DND-41 (cell line): ENCODE measurements at regions not wholly inside any gene's neighbourhood (a gene's known extent, or its start where the extent isn't known, plus 50 kb on each side); places are given as distances from the start of the nearest gene placed in this dataset.

Experiments
- ATAC-seq: fragments of 200-7000 bp; cut with Tn5 transposase; 3 replicates; pipeline ENCODE4 v1.9.1; 2021; ENCODE audit warnings: low read depth; ENCODE audit not compliant: insufficient read depth
- DNase-seq: peaks from one replicate; pipeline ENCODE4 v3.0.0-alpha.2; 2020
- H2AFZ ChIP-seq: 2 replicates; pipeline ENCODE4 v1.6.0; 2012; ENCODE audit warnings: low read depth, low read length
- H3K27ac ChIP-seq: 2 replicates; pipeline ENCODE4 v1.5.1; 2012; ENCODE audit warnings: low read length, inconsistent platforms
- H3K27me3 ChIP-seq: fragments of 200-600 bp; sonication (generic); 2 replicates; pipeline ENCODE4 v1.6.0; 2012; ENCODE audit warnings: low read length, mild to moderate bottlenecking, inconsistent platforms; ENCODE audit not compliant: insufficient read depth, poor library complexity
- H3K36me3 ChIP-seq: 2 replicates; pipeline ENCODE4 v1.5.1; 2012; ENCODE audit warnings: low read length, inconsistent platforms; ENCODE audit not compliant: insufficient read depth
- H3K4me1 ChIP-seq: 2 replicates; pipeline ENCODE4 v1.5.1; 2012; ENCODE audit warnings: mild to moderate bottlenecking, low read length; ENCODE audit not compliant: insufficient read depth
- H3K4me2 ChIP-seq: 2 replicates; pipeline ENCODE4 v1.6.0; 2012; ENCODE audit warnings: mild to moderate bottlenecking, moderate library complexity, low read length, inconsistent platforms; ENCODE audit not compliant: insufficient read depth
- H3K4me3 ChIP-seq, 2 experiments: fragments of 200-600 bp in 1 of 2; shearing (Covaris generic) in 1 of 2; 2 replicates each; pipeline ENCODE4 v1.5.1; 2012 to 2016; ENCODE audit warnings: inconsistent platforms in 2 of 2, low read length in 2 of 2, mild to moderate bottlenecking in 2 of 2, low read depth in 1 of 2, moderate library complexity in 1 of 2
- H3K79me2 ChIP-seq: 2 replicates; pipeline ENCODE4 v1.6.0; 2012; ENCODE audit warnings: low read length, inconsistent platforms; ENCODE audit not compliant: insufficient read depth
- H3K9ac ChIP-seq: 2 replicates; pipeline ENCODE4 v1.6.0; 2012; ENCODE audit warnings: low read depth, mild to moderate bottlenecking, inconsistent platforms, low read length, moderate library complexity
- H3K9me3 ChIP-seq: 2 replicates; pipeline ENCODE4 v1.5.1; 2012; ENCODE audit warnings: low read length, moderate library complexity, mild to moderate bottlenecking, inconsistent platforms; ENCODE audit not compliant: insufficient read depth, severe bottlenecking
- H4K20me1 ChIP-seq: 2 replicates; pipeline ENCODE4 v1.6.0; 2012; ENCODE audit warnings: low read length; ENCODE audit not compliant: insufficient read depth
- CTCF ChIP-seq: IDR thresholded peaks from 2 replicates; pipeline ENCODE4 v1.5.1; 2012; ENCODE audit warnings: borderline replicate concordance, low read length, moderate library complexity, mild to moderate bottlenecking; ENCODE audit not compliant: poor library complexity, severe bottlenecking; ENCODE audit errors: extremely low read depth
- EZH2 ChIP-seq: IDR thresholded peaks from 3 replicates; pipeline ENCODE4 v1.6.1; 2012; ENCODE audit warnings: borderline replicate concordance, low read depth, mild to moderate bottlenecking, moderate library complexity, low read length, inconsistent platforms; ENCODE audit not compliant: severe bottlenecking

DNA sequence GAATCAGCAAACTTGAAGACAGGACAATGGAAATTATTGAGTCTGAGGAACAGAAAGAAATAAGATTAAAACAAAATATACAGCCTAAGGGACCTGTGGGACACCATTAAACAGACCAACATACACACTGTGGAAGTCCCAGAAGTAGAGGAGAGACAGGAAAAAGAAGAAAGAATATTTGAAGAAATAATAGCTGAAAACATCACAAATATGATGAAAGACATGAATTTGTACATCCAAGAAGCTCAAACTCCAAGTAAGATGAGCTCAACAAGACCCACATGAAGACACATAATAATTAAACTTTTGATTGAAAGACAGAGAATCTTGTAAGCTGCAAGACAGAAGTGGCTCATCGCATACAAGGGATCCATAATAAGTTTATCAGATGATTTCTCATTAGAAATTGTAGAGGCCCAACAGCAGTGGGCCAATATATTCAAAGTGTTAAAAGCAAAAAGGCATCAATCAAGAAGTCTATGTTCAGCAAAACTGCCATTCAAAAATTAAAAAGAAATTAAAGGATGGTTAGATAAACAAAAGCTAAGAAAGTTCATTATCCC is 311.3 kb upstream of the ADGRL2 start:
- no peak overlapping the region for H3K27ac ChIP-seq
- no peak overlapping the region for H3K4me2 ChIP-seq
- no peak for ATAC-seq
- TF ChIP-seq CTCF (no peak), EZH2 (no peak)
- no peak overlapping the region for H3K9ac ChIP-seq
- DNase-seq: no peak
- no peak overlapping the region for H2AFZ ChIP-seq
- no peaks in the 10 kb centered on the region for H3K79me2 ChIP-seq
- no peaks in the 10 kb centered on the region for H3K4me1 ChIP-seq
- no peaks in the 10 kb centered on the region for H3K9me3 ChIP-seq
- no peaks in the 10 kb centered on the region for H4K20me1 ChIP-seq
- no peaks in the 10 kb centered on the region for H3K36me3 ChIP-seq
- H3K4me3 ChIP-seq: no peak overlapping the region
- H3K27me3 ChIP-seq: no peaks in the 10 kb centered on the region

- no peaks in the 10 kb centered on the region for H3K9me3 ChIP-seq
- H3K79me2 ChIP-seq: no peaks in the 10 kb centered on the region
- H3K36me3 ChIP-seq: no peaks in the 10 kb centered on the region
- H3K9ac ChIP-seq: no peak overlapping the region
- no peak overlapping the region for H2AFZ ChIP-seq
- H3K4me2 ChIP-seq: no peak overlapping the region
- DNase-seq (no peak), ATAC-seq (no peak)
- no peak overlapping the region for H3K27ac ChIP-seq
- no peak for TF ChIP-seq EZH2
- no peak for TF ChIP-seq CTCF
- H4K20me1 ChIP-seq: no peaks in the 10 kb centered on the region
- no peak overlapping the region for H3K4me3 ChIP-seq
- H3K4me1 ChIP-seq: no peaks in the 10 kb centered on the region
- H3K27me3 ChIP-seq: no peaks in the 10 kb centered on the region
These were observed 316.4 kb upstream of the ADGRL2 start for GRCh38 chr1:81484284-81484683.

DNA sequence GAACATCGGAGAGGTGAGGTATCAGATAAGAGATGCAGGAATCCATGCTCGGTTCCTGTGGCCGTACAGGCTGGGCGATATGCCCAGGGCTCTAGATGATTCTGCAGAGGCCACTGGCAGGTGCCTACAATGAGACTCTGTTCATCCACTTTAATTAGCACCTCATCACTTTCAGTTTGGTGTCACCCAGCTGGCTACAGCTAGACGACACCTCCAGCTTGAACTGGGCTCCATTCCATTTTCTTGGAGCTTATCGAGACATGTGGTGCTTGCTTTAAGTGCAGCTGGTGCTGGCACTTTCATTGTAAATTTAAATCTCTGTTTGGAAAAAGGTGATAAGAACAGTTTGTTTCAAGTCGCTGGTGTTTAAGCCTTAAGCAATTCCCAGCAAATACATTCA is 322.5 kb upstream of the ADGRL2 start:
- H3K4me2 ChIP-seq: no peak overlapping the region
- H2AFZ ChIP-seq: no peak overlapping the region
- no peaks in the 10 kb centered on the region for H3K36me3 ChIP-seq
- H3K9me3 ChIP-seq: no peaks in the 10 kb centered on the region
- H3K27ac ChIP-seq: no peak overlapping the region
- H3K4me3 ChIP-seq: no peak overlapping the region
- TF ChIP-seq CTCF (no peak), EZH2 (no peak)
- ATAC-seq (no peak), DNase-seq (no peak)
- H3K4me1 ChIP-seq: no peaks in the 10 kb centered on the region
- H3K79me2 ChIP-seq: no peaks in the 10 kb centered on the region
- H3K27me3 ChIP-seq: no peaks in the 10 kb centered on the region
- H3K9ac ChIP-seq: no peak overlapping the region
- no peaks in the 10 kb centered on the region for H4K20me1 ChIP-seq

GRCh38 chr1:81477710-81478109 is 323.0 kb upstream of the ADGRL2 start:
- no peak overlapping the region for H3K27ac ChIP-seq
- no peak overlapping the region for H3K4me3 ChIP-seq
- H3K27me3 ChIP-seq: no peaks in the 10 kb centered on the region
- H4K20me1 ChIP-seq: no peaks in the 10 kb centered on the region
- H2AFZ ChIP-seq: no peak overlapping the region
- ATAC-seq (no peak), DNase-seq (no peak)
- H3K36me3 ChIP-seq: no peaks in the 10 kb centered on the region
- no peaks in the 10 kb centered on the region for H3K79me2 ChIP-seq
- no peak overlapping the region for H3K4me2 ChIP-seq
- H3K4me1 ChIP-seq: no peaks in the 10 kb centered on the region
- TF ChIP-seq CTCF (no peak), EZH2 (no peak)
- no peaks in the 10 kb centered on the region for H3K9me3 ChIP-seq
- H3K9ac ChIP-seq: no peak overlapping the region
